A673 (cell line): ENCODE measurements at regions not wholly inside any gene's neighbourhood (a gene's known extent, or its start where the extent isn't known, plus 50 kb on each side); places are given as distances from the start of the nearest gene placed in this dataset.

Source experiments
- EZH2 ChIP-seq: fragments of 200-600 bp; sonication (generic); IDR thresholded peaks from 2 replicates; pipeline ENCODE4 v1.6.1; 2017; ENCODE audit warnings: borderline replicate concordance, low read depth, mild to moderate bottlenecking, mixed read lengths, antibody characterized with exemption, low read length; ENCODE audit not compliant: poor library complexity, severe bottlenecking
- TF ChIP-seq, protein P1 (sequence below): fragments of 300-800, 200-600 bp; sonication (generic); conservative IDR thresholded peaks from 2 replicates; pipeline ENCODE4 v1.5.1; 2017; ENCODE audit warnings: low read depth, mild to moderate bottlenecking, antibody characterized with exemption, low read length, moderate library complexity, mixed read lengths

GRCh38 chr7:85774986-85775385, 588.1 kb upstream of the SEMA3D start:
- TF ChIP-seq, protein P1, sequence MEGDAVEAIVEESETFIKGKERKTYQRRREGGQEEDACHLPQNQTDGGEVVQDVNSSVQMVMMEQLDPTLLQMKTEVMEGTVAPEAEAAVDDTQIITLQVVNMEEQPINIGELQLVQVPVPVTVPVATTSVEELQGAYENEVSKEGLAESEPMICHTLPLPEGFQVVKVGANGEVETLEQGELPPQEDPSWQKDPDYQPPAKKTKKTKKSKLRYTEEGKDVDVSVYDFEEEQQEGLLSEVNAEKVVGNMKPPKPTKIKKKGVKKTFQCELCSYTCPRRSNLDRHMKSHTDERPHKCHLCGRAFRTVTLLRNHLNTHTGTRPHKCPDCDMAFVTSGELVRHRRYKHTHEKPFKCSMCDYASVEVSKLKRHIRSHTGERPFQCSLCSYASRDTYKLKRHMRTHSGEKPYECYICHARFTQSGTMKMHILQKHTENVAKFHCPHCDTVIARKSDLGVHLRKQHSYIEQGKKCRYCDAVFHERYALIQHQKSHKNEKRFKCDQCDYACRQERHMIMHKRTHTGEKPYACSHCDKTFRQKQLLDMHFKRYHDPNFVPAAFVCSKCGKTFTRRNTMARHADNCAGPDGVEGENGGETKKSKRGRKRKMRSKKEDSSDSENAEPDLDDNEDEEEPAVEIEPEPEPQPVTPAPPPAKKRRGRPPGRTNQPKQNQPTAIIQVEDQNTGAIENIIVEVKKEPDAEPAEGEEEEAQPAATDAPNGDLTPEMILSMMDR: no peak
- TF ChIP-seq EZH2: no peak
